Ishikawa (cell line): ENCODE measurements at regions not wholly inside any gene's neighbourhood (a gene's known extent, or its start where the extent isn't known, plus 50 kb on each side); places are given as distances from the start of the nearest gene placed in this dataset.

ENCODE experiments used
- CEBPB ChIP-seq: IDR thresholded peaks from 2 replicates; pipeline ENCODE4 v1.6.1; 2012
- CREB1 ChIP-seq: IDR thresholded peaks from 2 replicates; pipeline ENCODE4 v1.6.1; 2012; ENCODE audit warnings: low read depth
- EGR1 ChIP-seq: IDR thresholded peaks from 2 replicates; pipeline ENCODE4 v1.6.1; 2012
- EP300 ChIP-seq: IDR thresholded peaks from 2 replicates; pipeline ENCODE4 v1.6.1; 2012; ENCODE audit warnings: borderline replicate concordance
- FOXM1 ChIP-seq: IDR thresholded peaks from 2 replicates; pipeline ENCODE4 v1.6.1; 2012; ENCODE audit warnings: low read depth, borderline replicate concordance
- NFIC ChIP-seq: IDR thresholded peaks from 2 replicates; pipeline ENCODE4 v1.6.1; 2012
- RAD21 ChIP-seq: IDR thresholded peaks from 2 replicates; pipeline ENCODE4 v1.6.1; 2012; ENCODE audit warnings: low read depth
- TAF1 ChIP-seq: IDR thresholded peaks from 2 replicates; pipeline ENCODE4 v1.6.1; 2012; ENCODE audit warnings: low read depth, mild to moderate bottlenecking
- TCF12 ChIP-seq: IDR thresholded peaks from 2 replicates; pipeline ENCODE4 v1.6.1; 2012; ENCODE audit warnings: low read depth
- TEAD4 ChIP-seq: IDR thresholded peaks from 2 replicates; pipeline ENCODE4 v1.6.1; 2012
- YY1 ChIP-seq: IDR thresholded peaks from 2 replicates; pipeline ENCODE4 v1.6.1; 2012; ENCODE audit warnings: low read depth
- ZBTB7A ChIP-seq: IDR thresholded peaks from 2 replicates; pipeline ENCODE4 v1.6.1; 2012; ENCODE audit warnings: low read depth
- TF ChIP-seq, protein P1 (sequence below): IDR thresholded peaks from 2 replicates; pipeline ENCODE4 v1.6.1; 2012
- TF ChIP-seq, protein P2 (sequence below): IDR thresholded peaks from 2 replicates; pipeline ENCODE4 v1.6.1; 2012; ENCODE audit warnings: low read depth, mild to moderate bottlenecking
- TF ChIP-seq, protein P3 (sequence below): IDR thresholded peaks from 2 replicates; pipeline ENCODE4 v1.6.1; 2012

DNA sequence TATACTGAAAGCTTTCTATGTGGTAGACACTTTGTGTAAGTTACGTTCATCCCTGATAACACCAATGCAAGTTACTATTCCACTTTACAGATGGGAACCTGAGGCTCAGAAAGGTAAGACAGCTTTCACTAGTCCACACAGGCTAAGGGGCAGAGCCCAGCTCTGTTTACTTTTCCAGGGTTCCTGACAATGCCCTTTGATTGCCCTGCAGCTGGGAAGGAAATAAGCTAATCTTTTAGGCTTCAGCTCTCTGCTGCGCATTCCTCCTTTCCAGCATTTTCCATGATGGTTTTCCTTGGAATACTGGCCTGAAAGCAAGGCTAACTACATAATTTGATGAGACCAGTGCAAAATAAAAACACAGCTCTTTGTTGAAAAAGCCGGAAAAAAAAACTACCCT is 185.7 kb upstream of the BTG1 start:
- TF ChIP-seq, protein P1, sequence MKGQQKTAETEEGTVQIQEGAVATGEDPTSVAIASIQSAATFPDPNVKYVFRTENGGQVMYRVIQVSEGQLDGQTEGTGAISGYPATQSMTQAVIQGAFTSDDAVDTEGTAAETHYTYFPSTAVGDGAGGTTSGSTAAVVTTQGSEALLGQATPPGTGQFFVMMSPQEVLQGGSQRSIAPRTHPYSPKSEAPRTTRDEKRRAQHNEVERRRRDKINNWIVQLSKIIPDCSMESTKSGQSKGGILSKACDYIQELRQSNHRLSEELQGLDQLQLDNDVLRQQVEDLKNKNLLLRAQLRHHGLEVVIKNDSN, result no peak
- TF ChIP-seq CEBPB, result no peak
- TF ChIP-seq FOXM1, result no peak

DNA sequence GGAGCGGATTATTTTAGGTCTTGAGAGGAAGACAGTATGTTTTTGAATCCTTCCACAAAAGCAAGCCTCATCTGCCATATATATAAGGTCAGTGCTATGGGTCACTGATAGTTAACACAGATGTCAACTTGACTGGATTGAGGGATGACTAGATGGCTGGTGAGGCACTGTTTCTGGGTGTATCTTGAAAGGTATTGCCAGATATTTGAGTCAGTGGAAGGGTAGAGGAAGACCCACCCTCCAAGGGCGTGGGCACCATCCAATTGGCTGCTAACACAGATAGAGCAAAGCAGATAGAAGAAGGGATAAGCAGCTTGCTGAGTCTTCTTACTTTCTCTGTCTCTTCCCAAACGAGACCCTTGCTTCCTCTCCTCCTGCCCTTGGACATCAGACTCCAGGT is 185.0 kb upstream of the BTG1 start:
- TF ChIP-seq EP300 (no peak), NFIC (no peak), TCF12 (no peak), RAD21 (no peak), ZBTB7A (no peak), TEAD4 (no peak), CEBPB (no peak), EGR1 (no peak), FOXM1 (no peak)
- TF ChIP-seq, protein P2, sequence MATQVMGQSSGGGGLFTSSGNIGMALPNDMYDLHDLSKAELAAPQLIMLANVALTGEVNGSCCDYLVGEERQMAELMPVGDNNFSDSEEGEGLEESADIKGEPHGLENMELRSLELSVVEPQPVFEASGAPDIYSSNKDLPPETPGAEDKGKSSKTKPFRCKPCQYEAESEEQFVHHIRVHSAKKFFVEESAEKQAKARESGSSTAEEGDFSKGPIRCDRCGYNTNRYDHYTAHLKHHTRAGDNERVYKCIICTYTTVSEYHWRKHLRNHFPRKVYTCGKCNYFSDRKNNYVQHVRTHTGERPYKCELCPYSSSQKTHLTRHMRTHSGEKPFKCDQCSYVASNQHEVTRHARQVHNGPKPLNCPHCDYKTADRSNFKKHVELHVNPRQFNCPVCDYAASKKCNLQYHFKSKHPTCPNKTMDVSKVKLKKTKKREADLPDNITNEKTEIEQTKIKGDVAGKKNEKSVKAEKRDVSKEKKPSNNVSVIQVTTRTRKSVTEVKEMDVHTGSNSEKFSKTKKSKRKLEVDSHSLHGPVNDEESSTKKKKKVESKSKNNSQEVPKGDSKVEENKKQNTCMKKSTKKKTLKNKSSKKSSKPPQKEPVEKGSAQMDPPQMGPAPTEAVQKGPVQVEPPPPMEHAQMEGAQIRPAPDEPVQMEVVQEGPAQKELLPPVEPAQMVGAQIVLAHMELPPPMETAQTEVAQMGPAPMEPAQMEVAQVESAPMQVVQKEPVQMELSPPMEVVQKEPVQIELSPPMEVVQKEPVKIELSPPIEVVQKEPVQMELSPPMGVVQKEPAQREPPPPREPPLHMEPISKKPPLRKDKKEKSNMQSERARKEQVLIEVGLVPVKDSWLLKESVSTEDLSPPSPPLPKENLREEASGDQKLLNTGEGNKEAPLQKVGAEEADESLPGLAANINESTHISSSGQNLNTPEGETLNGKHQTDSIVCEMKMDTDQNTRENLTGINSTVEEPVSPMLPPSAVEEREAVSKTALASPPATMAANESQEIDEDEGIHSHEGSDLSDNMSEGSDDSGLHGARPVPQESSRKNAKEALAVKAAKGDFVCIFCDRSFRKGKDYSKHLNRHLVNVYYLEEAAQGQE, result no peak

DNA sequence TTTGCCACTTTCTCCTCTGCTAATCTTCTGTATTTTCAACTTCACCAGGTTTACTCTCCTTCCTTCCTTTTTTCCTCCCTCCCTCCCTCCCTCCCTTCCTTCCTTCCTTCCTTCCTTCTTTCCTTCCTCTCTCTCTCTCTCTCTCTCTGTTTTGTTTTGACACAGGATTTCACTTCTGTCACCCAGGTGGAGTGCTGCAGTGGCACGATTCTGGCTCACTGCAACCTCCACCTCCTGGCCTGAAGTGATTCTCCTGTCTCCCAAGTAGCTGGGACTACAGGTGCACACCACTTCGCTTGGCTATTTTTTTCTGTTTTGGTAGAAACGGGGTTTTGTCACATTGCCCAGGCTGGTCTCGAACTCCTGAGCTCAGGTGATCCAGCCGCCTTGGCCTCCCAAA is 181.2 kb upstream of the BTG1 start:
- TF ChIP-seq EGR1 (no peak), TEAD4 (no peak), ZBTB7A (no peak), EP300 (no peak), TAF1 (no peak), YY1 (no peak), RAD21 (no peak), CREB1 (no peak), CEBPB (no peak), FOXM1 (no peak), TCF12 (no peak), NFIC (no peak)
- TF ChIP-seq, protein P2, result no peak
- TF ChIP-seq, protein P3, sequence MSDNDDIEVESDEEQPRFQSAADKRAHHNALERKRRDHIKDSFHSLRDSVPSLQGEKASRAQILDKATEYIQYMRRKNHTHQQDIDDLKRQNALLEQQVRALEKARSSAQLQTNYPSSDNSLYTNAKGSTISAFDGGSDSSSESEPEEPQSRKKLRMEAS, result no peak
- TF ChIP-seq, protein P1, result no peak

DNA sequence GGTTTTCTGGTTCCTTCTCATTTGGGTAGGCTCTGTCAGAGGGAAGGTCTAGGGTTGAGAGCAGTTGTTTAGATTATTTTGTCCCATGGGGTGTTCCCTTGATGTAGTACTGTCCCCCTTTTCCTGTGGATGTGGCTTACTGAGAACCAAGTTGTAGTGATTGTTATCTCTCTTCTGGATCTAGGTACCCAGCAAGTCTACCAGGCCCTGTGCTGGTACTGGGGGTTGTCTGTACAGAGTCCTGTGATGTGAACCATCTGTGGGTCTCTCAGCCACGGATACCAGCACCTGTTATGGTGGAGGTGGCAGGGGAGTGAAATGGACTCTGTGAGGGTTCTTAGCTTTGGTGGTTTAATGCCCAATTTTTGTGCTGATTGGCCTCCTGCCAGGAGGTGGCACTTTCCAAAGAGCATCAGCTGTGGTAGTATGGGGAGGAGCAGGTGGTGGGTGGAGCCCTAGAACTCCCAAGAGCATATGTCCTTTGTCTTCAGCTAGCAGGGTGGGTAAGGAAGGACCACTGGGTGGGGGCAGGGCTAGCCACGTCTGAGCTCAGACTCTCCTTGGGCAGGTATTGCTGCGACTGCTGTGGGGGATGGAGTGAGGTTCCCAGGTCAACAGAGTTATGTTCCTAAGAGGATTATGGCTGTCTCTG is 179.3 kb upstream of the BTG1 start:
- TF ChIP-seq CEBPB, result no peak
- no peak for TF ChIP-seq TCF12
- TF ChIP-seq, protein P3, result no peak
- no peak for TF ChIP-seq EGR1
- TF ChIP-seq ZBTB7A, result no peak
- no peak for TF ChIP-seq RAD21
- no peak for TF ChIP-seq NFIC
- no peak for TF ChIP-seq TAF1
- TF ChIP-seq EP300, result no peak
- no peak for TF ChIP-seq CREB1
- TF ChIP-seq FOXM1, result no peak
- TF ChIP-seq, protein P1, result no peak
- TF ChIP-seq YY1, result no peak
- TF ChIP-seq, protein P2, result no peak
- no peak for TF ChIP-seq TEAD4
